Fibroblast of pulmonary artery (primary cell): ENCODE measurements at regions not wholly inside any gene's neighbourhood (a gene's known extent, or its start where the extent isn't known, plus 50 kb on each side); places are given as distances from the start of the nearest gene placed in this dataset.

ENCODE experiments used
- DNase-seq: peaks from one replicate; pipeline ENCODE4 v3.0.0-alpha.2; 2010; ENCODE audit warnings: low read depth
- H3K4me3 ChIP-seq: replicated peaks from 2 replicates; pipeline ENCODE4 v1.5.1; 2011; ENCODE audit warnings: low read depth, mild to moderate bottlenecking, control low read depth, low read length, moderate library complexity
- CTCF ChIP-seq: IDR thresholded peaks from 2 replicates; pipeline ENCODE4 v1.5.1; 2011; ENCODE audit warnings: mild to moderate bottlenecking, control low read depth, low read length, inconsistent platforms; ENCODE audit errors: missing control alignments

- DNase-seq: no peak
- TF ChIP-seq CTCF: no peak
- no peak overlapping the region for H3K4me3 ChIP-seq
Observed at GRCh38 chr15:70420948-70421482, 323.3 kb upstream of the TLE3 start.

- DNase-seq: no peak
- no peak for TF ChIP-seq CTCF
- H3K4me3 ChIP-seq: no peak overlapping the region
Observed at GRCh38 chr15:70420086-70420947, 322.6 kb upstream of the TLE3 start.

- DNase-seq: no peak
- TF ChIP-seq CTCF: no peak
- no peak overlapping the region for H3K4me3 ChIP-seq
Observed at GRCh38 chr15:70418943-70419342, 321.2 kb upstream of the TLE3 start.

- no peak overlapping the region for H3K4me3 ChIP-seq
- no peak for DNase-seq
- TF ChIP-seq CTCF: no peak
Observed at GRCh38 chr15:70417535-70417934, 319.8 kb upstream of the TLE3 start.

GRCh38 chr15:70416829-70417228 lies 319.1 kb upstream of the TLE3 start:
- DNase-seq: no peak
- no peak overlapping the region for H3K4me3 ChIP-seq
- no peak for TF ChIP-seq CTCF

GRCh38 chr15:70415398-70415797 lies 317.7 kb upstream of the TLE3 start:
- DNase-seq: no peak
- H3K4me3 ChIP-seq: no peak overlapping the region
- TF ChIP-seq CTCF: no peak

GRCh38 chr15:70414626-70415025 lies 316.9 kb upstream of the TLE3 start:
- no peak overlapping the region for H3K4me3 ChIP-seq
- no peak for DNase-seq
- no peak for TF ChIP-seq CTCF
